ENCODE measurements at regions not wholly inside any gene's neighbourhood (a gene's known extent, or its start where the extent isn't known, plus 50 kb on each side); places are given as distances from the start of the nearest gene placed in this dataset.
A peak's percentile ranks its signal among the peaks of the same experiment; 100 is the strongest.
"Not testable (repeated sequence)": the region's sequence is repeated elsewhere in the genome, so short reads cannot be mapped to it uniquely, and the experiment has no call there.

DNA sequence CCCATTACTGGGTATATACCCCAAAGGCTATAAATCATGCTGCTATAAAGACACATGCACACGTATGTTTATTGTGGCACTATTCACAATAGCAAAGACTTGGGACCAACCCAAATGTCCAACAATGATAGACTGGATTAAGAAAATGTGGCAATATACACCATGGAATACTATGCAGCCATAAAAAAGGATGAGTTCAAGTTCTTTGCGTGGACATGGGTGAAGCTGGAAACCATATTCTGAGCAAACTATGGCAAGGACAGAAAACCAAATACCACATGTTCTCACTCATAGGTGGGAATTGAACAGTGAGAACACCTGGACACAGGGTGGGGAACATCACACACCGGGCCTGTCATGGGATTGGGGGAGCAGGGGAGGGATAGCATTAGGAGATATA, 54.4 kb upstream of the MUCL1 start:
- not testable (repeated sequence) for H3K27ac Mint-ChIP-seq; H3K36me3 Mint-ChIP-seq; DNase-seq (ENCODE audit: low spot score in 2 of 2); H3K9me3 Mint-ChIP-seq; ATAC-seq

- no peak for ATAC-seq
- Mint-ChIP-seq H3K27ac (no peak overlapping the region), H3K36me3 (no peaks in the 10 kb centered on the region), H3K9me3 (no peaks in the 10 kb centered on the region)
- DNase-seq (ENCODE audit: low spot score in 2 of 2), result no peak
Observed at GRCh38 chr12:54798651-54799050, 55.7 kb upstream of the MUCL1 start.

DNA sequence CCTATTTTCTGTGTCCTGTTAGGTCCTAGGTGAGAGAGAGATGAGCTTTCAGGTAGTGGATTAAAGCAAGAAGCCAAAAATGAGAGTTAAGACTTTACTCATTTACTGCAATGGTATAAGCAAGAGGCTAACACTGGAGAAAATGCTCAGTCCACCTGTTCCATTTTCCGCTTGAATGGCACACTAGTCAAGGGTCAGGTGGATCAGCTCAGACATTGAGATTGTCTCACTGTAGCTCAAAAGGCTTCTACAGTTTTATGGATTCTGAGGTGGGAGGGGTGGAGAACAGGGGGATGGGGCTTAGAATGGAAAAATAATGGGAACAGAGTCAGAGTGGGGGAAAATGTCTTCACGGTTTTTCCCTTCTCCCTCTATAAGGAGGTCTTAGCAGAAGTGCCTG, 57.3 kb upstream of the MUCL1 start:
- H3K27ac Mint-ChIP-seq, result no peak overlapping the region
- H3K9me3 Mint-ChIP-seq, result no peaks in the 10 kb centered on the region
- H3K36me3 Mint-ChIP-seq, result no peaks in the 10 kb centered on the region
- ATAC-seq (no peak), DNase-seq (ENCODE audit: low spot score in 2 of 2) (no peak)

- Mint-ChIP-seq H3K36me3 (no peaks in the 10 kb centered on the region), H3K9me3 (no peaks in the 10 kb centered on the region), H3K27ac (no peak overlapping the region)
- DNase-seq (ENCODE audit: low spot score in 2 of 2) (no peak), ATAC-seq (no peak)
Observed at GRCh38 chr12:54795644-54796043, 58.7 kb upstream of the MUCL1 start.

- ATAC-seq (no peak), DNase-seq (ENCODE audit: low spot score in 2 of 2) (no peak)
- Mint-ChIP-seq H3K27ac (no peak overlapping the region), H3K36me3 (peaks cover 6 to 8% of the 10 kb centered on the region in 2 donors), H3K9me3 (peaks cover 18 to 25% of the 10 kb centered on the region in 2 donors)
Observed at GRCh38 chr12:54786081-54786480, 68.2 kb upstream of the MUCL1 start.

- Mint-ChIP-seq H3K9me3 (peaks cover 18 to 25% of the 10 kb centered on the region in 2 donors), H3K27ac (no peak overlapping the region), H3K36me3 (peaks cover 6 to 8% of the 10 kb centered on the region in 2 donors)
- DNase-seq (ENCODE audit: low spot score in 2 of 2) (no peak), ATAC-seq (no peak)
Observed at GRCh38 chr12:54784115-54784514, 70.2 kb upstream of the MUCL1 start.

DNA sequence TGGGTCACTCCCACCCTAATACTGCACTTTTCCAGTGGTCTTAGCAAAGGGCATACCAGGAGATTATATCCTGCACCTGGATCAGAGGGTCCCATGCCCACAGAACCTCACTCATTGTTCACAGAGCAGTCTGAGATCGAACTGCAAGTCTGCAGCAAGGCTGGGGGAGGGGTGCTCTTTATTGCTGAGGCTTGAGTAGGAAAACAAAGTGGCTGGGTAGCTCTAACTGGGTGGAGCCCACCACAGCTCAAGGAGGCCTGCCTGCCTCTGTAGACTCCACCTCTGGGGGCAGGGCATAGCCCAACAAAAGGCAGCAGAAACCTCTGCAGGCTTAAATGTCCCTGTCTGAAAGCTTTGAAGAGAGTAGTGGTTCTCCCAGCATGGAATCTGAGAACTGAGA, 77.3 kb upstream of the MUCL1 start:
- not testable (repeated sequence) for ATAC-seq; H3K36me3 Mint-ChIP-seq; DNase-seq (ENCODE audit: low spot score in 2 of 2)
- Mint-ChIP-seq H3K27ac (peak overlapping the region in 1 of 2 donors; percentile 34), H3K9me3 (peaks cover 8 to 19% of the 10 kb centered on the region in 2 donors)

GRCh38 chr12:54773593-54773992, 80.7 kb upstream of the MUCL1 start:
- no peak for ATAC-seq
- Mint-ChIP-seq H3K36me3 (peaks cover 9% of the 10 kb centered on the region in 2 donors), H3K27ac (no peak overlapping the region), H3K9me3 (peaks cover 11 to 16% of the 10 kb centered on the region in 2 donors)
- no peak for DNase-seq (ENCODE audit: low spot score in 2 of 2)

GRCh38 chr12:54765652-54766051, 88.7 kb upstream of the MUCL1 start:
- ATAC-seq (no peak), DNase-seq (ENCODE audit: low spot score in 2 of 2) (no peak)
- H3K9me3 Mint-ChIP-seq, result peaks cover 0 to 4% of the 10 kb centered on the region in 2 donors
- H3K36me3 Mint-ChIP-seq, result no peaks in the 10 kb centered on the region
- no peak overlapping the region for H3K27ac Mint-ChIP-seq

DNA sequence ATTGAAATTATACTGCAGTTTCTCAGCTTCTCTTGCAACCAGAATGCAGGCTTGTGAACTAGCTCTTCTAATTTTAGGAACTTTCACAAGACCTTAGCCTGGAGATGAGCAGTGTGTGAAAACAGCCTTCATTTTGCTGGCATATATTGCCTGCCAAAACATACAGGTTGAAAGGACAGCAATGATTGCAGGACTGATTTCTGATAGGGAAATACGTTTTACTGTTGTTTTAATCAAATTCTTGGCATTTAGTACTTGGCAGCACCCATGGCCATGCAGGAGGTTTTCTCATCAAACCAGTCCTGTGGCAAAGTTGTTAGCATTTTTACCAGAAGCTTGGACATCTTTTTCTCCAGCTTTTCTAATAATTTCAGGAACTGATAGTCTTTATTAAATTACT, 91.9 kb upstream of the MUCL1 start:
- Mint-ChIP-seq H3K27ac (no peak overlapping the region), H3K36me3 (peaks cover 0 to 12% of the 10 kb centered on the region in 2 donors), H3K9me3 (peaks cover 0 to 12% of the 10 kb centered on the region in 2 donors)
- ATAC-seq (no peak), DNase-seq (ENCODE audit: low spot score in 2 of 2) (no peak)

DNA sequence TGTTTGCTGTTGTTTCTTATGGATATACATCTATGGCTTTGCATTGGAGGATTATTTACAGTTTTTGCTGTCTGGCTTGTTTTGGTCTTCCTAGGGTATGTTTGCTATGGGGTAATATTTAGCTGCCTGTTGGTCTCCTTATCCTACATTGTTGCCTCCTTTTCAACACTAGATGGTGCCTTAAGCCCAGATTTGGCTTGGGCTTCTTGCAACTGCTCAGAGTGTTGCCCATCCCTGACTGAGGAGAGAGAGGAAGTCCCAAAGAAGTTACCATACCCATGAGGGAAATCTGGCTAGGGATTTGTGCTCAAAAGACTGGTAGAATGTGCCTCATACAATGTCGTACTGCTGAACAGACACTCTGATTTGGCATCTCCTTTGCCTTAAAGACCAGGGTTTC, 94.6 kb upstream of the MUCL1 start:
- ATAC-seq, result peak in 1 of 2 donors; percentile 63
- H3K27ac Mint-ChIP-seq, result no peak overlapping the region

DNA sequence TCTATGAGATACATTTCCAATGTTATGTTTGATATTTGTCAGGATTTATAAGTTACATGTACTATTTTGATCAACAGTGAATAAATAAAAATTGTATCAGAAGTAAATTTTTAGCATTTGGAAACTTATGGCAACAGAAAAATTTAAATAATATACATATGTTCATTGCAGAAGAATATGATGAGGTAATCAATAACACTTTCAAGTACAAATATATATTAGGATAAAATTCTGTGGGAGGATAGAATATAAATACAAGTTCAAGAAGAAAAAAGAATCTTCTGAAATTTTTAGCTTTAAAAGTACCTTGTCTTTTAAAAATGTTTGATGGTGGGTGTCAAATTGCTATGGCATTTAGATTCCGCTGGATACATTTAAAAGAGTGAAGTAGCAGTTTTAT, 102.8 kb upstream of the MUCL1 start:
- H3K9me3 Mint-ChIP-seq, result no peaks in the 10 kb centered on the region
- DNase-seq (ENCODE audit: low spot score in 2 of 2) (no peak), ATAC-seq (no peak)
- H3K27ac Mint-ChIP-seq, result no peak overlapping the region
- H3K36me3 Mint-ChIP-seq, result no peaks in the 10 kb centered on the region

More for the DNA sequence above, 94.6 kb upstream of the MUCL1 start:
- peak in 1 of 2 donors; percentile 6 for DNase-seq (ENCODE audit: low spot score in 2 of 2)
- peaks cover 0 to 12% of the 10 kb centered on the region in 2 donors for H3K36me3 Mint-ChIP-seq
- H3K9me3 Mint-ChIP-seq, result peaks cover 0 to 12% of the 10 kb centered on the region in 2 donors

- DNase-seq (ENCODE audit: low spot score in 2 of 2) (peak in 1 of 2 donors; percentile 52), ATAC-seq (peak; percentile 74)
- H3K36me3 Mint-ChIP-seq, result no peaks in the 10 kb centered on the region
- H3K27ac Mint-ChIP-seq, result no peak overlapping the region
- H3K9me3 Mint-ChIP-seq, result no peaks in the 10 kb centered on the region
Observed at GRCh38 chr12:54749191-54749818, 101.1 kb upstream of the DCD start.

DNA sequence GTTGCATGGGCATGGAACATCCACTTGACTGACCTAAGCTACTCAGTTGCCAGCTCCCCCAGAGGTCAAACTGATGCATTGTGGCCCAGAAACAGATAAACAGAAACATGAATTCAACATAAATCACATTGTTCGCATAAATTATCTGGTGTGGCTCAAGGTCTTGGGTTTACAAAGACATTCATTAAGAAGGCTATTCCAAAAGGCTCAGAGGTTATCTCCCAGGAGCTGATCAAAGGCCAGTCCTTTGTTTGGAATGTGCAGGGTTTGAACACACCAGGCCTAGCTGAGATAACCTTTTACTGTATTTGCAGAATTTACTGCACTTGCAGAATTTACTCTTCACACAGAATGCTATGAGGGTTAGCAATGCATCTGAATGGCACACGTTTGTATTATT, 96.4 kb upstream of the DCD start:
- DNase-seq (ENCODE audit: low spot score in 2 of 2), result no peak
- Mint-ChIP-seq H3K36me3 (no peaks in the 10 kb centered on the region), H3K27ac (no peak overlapping the region), H3K9me3 (peaks cover 0 to 5% of the 10 kb centered on the region in 2 donors)
- no peak for ATAC-seq

- Mint-ChIP-seq H3K9me3 (peaks cover 5 to 11% of the 10 kb centered on the region in 2 donors), H3K36me3 (peaks cover 0 to 5% of the 10 kb centered on the region in 2 donors), H3K27ac (no peak overlapping the region)
- ATAC-seq (peak in 1 of 2 donors; percentile 43), DNase-seq (ENCODE audit: low spot score in 2 of 2) (no peak)
Observed at GRCh38 chr12:54740882-54741281, 92.7 kb upstream of the DCD start.

GRCh38 chr12:54736549-54736948, 88.4 kb upstream of the DCD start:
- peaks cover 5 to 6% of the 10 kb centered on the region in 2 donors for H3K9me3 Mint-ChIP-seq
- ATAC-seq, result no peak
- DNase-seq (ENCODE audit: low spot score in 2 of 2), result no peak
- H3K27ac Mint-ChIP-seq, result no peak overlapping the region
- peaks cover 0 to 6% of the 10 kb centered on the region in 2 donors for H3K36me3 Mint-ChIP-seq

DNA sequence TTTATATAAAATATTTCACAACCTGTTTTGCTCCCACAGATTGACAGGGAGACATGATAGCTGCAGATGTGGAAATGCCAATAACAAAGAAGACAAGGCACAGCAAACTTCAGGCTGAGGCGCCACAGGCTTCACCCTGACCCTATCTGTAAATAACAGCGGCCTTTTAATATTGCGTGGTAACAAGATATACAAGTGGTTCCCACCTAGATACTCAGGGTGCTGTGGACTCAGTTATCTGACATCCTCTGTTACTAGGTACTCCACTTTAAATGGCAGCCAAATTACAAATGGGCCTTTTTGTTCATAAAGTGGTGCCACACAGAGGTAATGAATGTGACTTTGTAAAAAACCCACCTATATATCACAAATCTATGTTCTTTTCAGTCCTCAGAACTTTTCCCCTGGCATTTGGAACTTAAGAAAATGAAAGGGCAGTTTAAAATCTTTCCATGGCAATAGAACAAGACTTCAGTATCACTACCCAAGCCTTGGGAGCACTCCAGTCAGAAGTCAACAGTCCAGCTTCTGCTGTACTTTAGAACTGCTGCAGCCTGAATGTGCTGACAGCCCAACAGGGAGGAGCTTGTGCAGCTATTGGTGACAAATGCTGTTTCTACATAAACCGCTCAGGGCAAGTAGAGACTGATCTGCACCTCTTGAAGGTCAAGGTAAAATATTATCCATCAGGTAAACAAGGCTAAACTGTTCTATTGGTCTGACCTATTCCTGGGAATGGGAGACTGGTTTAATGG, 86.2 kb upstream of the DCD start:
- Mint-ChIP-seq H3K36me3 (peaks cover 0 to 6% of the 10 kb centered on the region in 2 donors), H3K9me3 (peaks cover 5 to 6% of the 10 kb centered on the region in 2 donors), H3K27ac (no peak overlapping the region)
- ATAC-seq, result no peak
- no peak for DNase-seq (ENCODE audit: low spot score in 2 of 2)

Data from activated naive CD4-positive, alpha-beta T cell treated with anti-CD3 and anti-CD28 coated beads, Interleukin-2, amount 50 U/mL, for 72 hours (primary cell).